Cardiac muscle cell (in vitro differentiated cells and primary cell): ENCODE measurements at regions not wholly inside any gene's neighbourhood (a gene's known extent, or its start where the extent isn't known, plus 50 kb on each side); places are given as distances from the start of the nearest gene placed in this dataset.

Source experiments
- DNase-seq, 2 donors: peaks; one replicate each; pipeline versions ENCODE4 v3.0.0 to v3.0.0-alpha.2; 2010 to 2017; ENCODE audit warnings: low read depth in 1 of 2, low spot score in 1 of 2
- H3K27ac ChIP-seq: fragments of 200-600 bp; sonication (generic); 2 replicates; pipeline ENCODE4 v1.5.1; 2016
- H3K27me3 ChIP-seq: fragments of 200-600 bp; sonication (generic); 2 replicates; pipeline ENCODE4 v1.6.0; 2016; ENCODE audit warnings: control low read depth
- H3K36me3 ChIP-seq: fragments of 200-600 bp; sonication (generic); 2 replicates; pipeline ENCODE4 v1.5.1; 2016; ENCODE audit warnings: control low read depth
- H3K4me1 ChIP-seq: fragments of 200-600 bp; sonication (generic); 2 replicates; pipeline ENCODE4 v1.8.1; 2017; ENCODE audit warnings: low read depth, mild to moderate bottlenecking, mixed run types
- H3K4me3 ChIP-seq: fragments of 200-600 bp; sonication (generic); 2 replicates; pipeline ENCODE4 v1.5.1; 2016; ENCODE audit warnings: mild to moderate bottlenecking
- H3K9me3 ChIP-seq: fragments of 200-600 bp; sonication (generic); 2 replicates; pipeline ENCODE4 v1.5.1; 2017; ENCODE audit warnings: low read depth, mild to moderate bottlenecking, control low read depth
- TF ChIP-seq, protein P1 (sequence below): IDR thresholded peaks from 2 replicates; pipeline ENCODE4 v1.5.1; 2012; ENCODE audit warnings: low read depth, mild to moderate bottlenecking, low read length

DNA sequence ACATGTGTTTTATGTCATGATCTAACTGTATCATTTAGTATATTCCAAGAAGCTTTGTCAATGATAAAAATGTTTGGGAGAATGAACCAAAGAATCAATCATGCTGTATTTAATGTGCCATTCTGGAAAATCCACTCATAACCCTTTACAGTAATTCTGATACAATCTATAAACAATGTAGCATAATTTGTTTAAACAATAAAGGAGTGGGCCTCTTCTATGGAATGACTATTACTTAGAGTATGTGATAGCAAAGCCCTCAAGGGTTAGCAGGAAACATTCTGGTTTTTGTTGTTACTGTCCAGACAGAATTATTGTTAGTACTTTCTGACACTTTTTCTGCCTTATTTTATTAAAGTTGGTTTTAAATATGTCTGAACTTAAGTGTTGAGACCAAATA lies 1073.1 kb downstream of the SLITRK5 start:
- no peak for DNase-seq
- Histone ChIP-seq H3K27me3 (no peaks in the 10 kb centered on the region), H3K4me3 (no peak overlapping the region), H3K4me1 (no peaks in the 10 kb centered on the region), H3K27ac (no peak overlapping the region), H3K9me3 (no peaks in the 10 kb centered on the region), H3K36me3 (no peaks in the 10 kb centered on the region)
- TF ChIP-seq, protein P1, sequence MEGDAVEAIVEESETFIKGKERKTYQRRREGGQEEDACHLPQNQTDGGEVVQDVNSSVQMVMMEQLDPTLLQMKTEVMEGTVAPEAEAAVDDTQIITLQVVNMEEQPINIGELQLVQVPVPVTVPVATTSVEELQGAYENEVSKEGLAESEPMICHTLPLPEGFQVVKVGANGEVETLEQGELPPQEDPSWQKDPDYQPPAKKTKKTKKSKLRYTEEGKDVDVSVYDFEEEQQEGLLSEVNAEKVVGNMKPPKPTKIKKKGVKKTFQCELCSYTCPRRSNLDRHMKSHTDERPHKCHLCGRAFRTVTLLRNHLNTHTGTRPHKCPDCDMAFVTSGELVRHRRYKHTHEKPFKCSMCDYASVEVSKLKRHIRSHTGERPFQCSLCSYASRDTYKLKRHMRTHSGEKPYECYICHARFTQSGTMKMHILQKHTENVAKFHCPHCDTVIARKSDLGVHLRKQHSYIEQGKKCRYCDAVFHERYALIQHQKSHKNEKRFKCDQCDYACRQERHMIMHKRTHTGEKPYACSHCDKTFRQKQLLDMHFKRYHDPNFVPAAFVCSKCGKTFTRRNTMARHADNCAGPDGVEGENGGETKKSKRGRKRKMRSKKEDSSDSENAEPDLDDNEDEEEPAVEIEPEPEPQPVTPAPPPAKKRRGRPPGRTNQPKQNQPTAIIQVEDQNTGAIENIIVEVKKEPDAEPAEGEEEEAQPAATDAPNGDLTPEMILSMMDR, result no peak

DNA sequence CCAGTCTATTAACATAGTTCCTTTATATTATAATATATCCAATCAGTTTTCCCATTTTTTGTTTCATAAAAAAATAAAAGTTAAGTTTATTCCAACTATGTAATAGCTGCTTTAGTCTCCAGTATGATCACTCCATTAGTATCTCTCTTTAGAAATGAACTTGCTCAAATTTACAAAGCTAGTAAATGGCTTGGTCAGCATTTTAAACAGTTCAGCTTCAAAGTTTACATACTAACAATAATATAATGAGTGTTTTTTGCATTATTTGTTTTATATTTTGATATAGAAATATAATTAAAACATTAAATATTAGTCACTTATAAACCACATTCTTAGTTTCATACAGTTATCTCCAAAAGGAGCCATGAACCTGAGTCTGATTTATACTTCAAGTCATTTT lies 1073.8 kb downstream of the SLITRK5 start:
- TF ChIP-seq, protein P1, result no peak
- Histone ChIP-seq H3K9me3 (no peaks in the 10 kb centered on the region), H3K27me3 (no peaks in the 10 kb centered on the region), H3K4me3 (no peak overlapping the region), H3K36me3 (no peaks in the 10 kb centered on the region), H3K27ac (no peak overlapping the region), H3K4me1 (no peaks in the 10 kb centered on the region)
- no peak for DNase-seq

DNA sequence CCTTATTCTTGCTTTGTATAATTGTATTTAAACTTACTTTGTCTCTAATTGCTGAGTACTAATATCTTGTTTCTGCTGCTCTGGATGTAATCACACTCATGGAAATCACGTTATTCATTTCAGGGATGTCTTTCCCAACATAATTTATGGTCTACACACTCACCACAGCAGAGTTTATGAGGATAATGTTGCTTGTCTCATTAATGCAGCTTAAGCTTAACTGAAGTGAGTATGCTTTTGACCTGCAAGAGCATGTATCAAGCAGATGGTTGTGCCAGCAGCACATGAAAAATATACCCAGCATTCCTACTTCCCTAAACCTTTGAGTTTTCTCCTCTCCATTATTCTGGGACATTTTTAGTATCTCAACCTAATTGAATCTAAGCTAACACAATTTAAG lies 1080.9 kb downstream of the SLITRK5 start:
- no peaks in the 10 kb centered on the region for H3K4me1 ChIP-seq
- no peaks in the 10 kb centered on the region for H3K36me3 ChIP-seq
- no peaks in the 10 kb centered on the region for H3K9me3 ChIP-seq
- TF ChIP-seq, protein P1, result no peak
- no peak overlapping the region for H3K4me3 ChIP-seq
- no peak overlapping the region for H3K27ac ChIP-seq
- no peaks in the 10 kb centered on the region for H3K27me3 ChIP-seq
- no peak for DNase-seq

DNA sequence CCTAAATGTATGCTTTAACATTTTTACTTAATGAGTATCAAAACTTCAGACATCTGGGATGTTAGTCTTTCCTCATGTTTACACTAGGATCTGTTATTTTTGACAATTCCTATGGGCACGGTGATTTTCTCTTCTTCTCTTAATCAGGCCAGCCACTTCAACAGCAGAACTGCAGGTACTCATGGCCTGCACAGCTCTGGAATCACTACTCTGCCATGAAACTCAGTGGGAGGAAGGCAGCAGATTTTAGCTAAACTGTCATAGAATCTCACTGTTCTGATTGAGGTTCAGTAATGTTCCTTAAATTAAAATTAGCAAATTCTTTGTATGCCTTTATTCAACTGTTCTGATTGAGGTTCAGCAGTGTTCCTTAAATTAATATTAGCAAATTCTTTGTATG lies 1083.0 kb downstream of the SLITRK5 start:
- H3K36me3 ChIP-seq, result no peaks in the 10 kb centered on the region
- TF ChIP-seq, protein P1, result no peak
- no peak overlapping the region for H3K27ac ChIP-seq
- no peaks in the 10 kb centered on the region for H3K27me3 ChIP-seq
- no peak for DNase-seq
- no peaks in the 10 kb centered on the region for H3K4me1 ChIP-seq
- no peak overlapping the region for H3K4me3 ChIP-seq
- no peaks in the 10 kb centered on the region for H3K9me3 ChIP-seq

DNA sequence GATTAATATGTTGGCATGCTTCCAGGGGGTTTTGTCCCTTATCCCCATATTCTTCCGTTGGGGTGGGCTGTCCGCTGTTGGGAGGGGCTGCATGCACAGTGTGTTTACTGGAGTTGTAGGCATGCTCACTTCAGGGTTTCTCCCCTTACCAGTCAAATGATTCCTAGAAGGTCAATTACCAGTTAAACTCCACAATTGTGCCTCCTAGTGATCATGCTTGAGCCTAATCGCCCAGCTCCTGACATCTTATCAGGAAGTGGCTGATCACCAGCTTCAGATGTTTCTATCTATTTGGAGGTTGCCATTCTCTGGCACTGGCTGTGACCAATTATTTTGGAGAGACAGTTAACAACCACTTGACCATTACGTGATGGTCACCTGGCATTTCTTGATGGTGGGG lies 1090.0 kb downstream of the SLITRK5 start:
- Histone ChIP-seq H3K4me1 (no peaks in the 10 kb centered on the region), H3K27me3 (no peaks in the 10 kb centered on the region), H3K9me3 (no peaks in the 10 kb centered on the region), H3K36me3 (no peaks in the 10 kb centered on the region), H3K4me3 (no peak overlapping the region), H3K27ac (no peak overlapping the region)
- TF ChIP-seq, protein P1, result no peak
- DNase-seq, result no peak

DNA sequence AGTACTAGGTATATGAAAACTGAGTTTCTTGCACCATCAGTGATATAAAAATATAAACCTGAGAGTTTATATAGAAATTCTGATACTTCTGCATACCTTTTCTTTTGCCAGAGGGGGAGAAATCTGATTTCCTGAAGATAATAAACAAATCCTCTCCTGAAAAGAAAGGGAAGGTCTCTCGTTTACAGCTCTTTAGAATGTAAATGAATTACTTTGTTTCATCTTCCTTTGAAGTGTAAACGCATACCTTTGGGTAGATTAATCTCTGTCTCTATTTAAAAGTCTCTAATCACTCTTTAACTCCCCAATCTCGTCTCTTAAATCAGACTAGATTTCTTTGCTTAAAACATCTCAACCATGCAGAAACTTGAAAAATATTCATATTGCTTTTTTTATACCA lies 1092.9 kb downstream of the SLITRK5 start:
- no peak overlapping the region for H3K27ac ChIP-seq
- no peak for DNase-seq
- no peaks in the 10 kb centered on the region for H3K36me3 ChIP-seq
- H3K9me3 ChIP-seq, result no peaks in the 10 kb centered on the region
- H3K4me1 ChIP-seq, result no peaks in the 10 kb centered on the region
- no peak overlapping the region for H3K4me3 ChIP-seq
- TF ChIP-seq, protein P1, result no peak
- H3K27me3 ChIP-seq, result no peaks in the 10 kb centered on the region
